ENCODE measurements at regions not wholly inside any gene's neighbourhood (a gene's known extent, or its start where the extent isn't known, plus 50 kb on each side); places are given as distances from the start of the nearest gene placed in this dataset.

GRCh38 chr13:72448082-72448481 lies 279.3 kb downstream of the MZT1 start:
- no peak for DNase-seq (ENCODE audit: low read depth)

DNA sequence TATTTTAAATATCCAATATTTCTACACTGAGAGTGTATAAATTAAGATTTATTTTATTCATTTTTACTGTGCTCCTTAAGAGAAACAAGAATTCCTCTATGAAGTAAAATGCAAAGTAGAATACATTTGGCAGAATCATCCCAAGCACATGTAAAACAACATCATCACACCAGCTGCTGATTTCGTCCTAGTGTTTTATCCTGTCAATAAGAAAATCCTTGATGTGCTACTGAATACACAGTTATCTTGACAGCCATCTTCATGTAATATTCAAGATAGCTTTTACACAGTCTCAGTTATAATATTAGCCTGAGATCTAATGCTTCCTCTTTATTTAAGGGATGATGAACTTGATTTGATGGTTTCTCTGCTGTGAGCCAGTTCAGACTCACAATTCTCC lies 282.4 kb downstream of the MZT1 start:
- no peak for DNase-seq (ENCODE audit: low read depth)

DNA sequence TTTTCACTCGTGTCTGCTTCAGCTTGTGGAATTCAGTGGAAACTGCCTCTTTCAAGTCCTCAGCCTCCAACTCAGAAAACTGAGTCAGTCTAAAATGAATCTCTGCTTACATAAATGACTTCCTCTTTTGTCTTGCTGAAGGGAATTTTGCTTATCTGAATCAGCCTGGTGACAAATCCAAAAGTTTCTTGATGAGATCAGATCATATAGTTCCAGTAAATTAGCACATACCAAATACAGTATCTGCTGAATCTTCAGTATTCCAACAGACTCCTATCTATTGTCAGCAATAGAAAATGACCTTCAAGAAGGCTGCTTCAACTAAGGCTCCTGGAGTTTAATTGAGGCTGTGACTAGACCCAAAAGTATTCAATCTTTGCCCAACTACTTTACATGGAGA lies 290.0 kb downstream of the MZT1 start:
- no peak for DNase-seq (ENCODE audit: low read depth)

GRCh38 chr13:72435251-72435650 lies 292.2 kb downstream of the MZT1 start:
- no peak for DNase-seq (ENCODE audit: low read depth)

DNA sequence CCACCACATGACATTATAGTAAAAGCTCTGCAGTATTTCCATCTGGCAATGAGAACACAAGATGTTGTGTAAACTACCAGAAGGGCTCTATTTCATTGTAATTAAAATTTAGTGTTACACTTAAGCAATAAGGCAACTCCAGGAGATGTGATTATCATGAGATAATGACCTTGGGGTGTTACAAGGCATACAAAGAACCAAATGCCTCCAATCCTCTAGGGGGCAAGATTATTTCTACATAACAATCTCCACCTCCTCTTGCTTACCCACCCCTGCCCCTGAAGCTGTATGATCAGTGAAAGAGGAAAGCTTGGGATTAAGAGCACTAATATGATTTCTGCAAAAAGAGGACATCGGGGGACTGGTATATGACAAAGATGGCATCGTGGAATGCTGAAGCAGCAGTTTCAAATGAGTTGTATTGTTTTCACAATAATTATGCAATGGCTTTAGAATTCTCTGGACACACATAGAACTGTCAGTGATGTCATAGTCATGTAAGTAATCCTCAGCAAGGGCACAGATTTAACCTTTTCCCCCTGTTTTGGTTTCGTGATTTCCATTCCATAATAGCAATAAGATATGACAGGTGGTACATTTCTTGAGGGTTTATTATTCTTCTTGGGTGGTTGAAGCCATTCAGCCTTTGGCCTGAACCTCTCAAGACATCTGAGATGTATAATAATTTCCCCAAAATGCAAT lies 295.3 kb downstream of the MZT1 start:
- no peak for DNase-seq (ENCODE audit: low read depth)

GRCh38 chr13:72430923-72431322 lies 296.5 kb downstream of the MZT1 start:
- DNase-seq (ENCODE audit: low read depth) = no peak

DNA sequence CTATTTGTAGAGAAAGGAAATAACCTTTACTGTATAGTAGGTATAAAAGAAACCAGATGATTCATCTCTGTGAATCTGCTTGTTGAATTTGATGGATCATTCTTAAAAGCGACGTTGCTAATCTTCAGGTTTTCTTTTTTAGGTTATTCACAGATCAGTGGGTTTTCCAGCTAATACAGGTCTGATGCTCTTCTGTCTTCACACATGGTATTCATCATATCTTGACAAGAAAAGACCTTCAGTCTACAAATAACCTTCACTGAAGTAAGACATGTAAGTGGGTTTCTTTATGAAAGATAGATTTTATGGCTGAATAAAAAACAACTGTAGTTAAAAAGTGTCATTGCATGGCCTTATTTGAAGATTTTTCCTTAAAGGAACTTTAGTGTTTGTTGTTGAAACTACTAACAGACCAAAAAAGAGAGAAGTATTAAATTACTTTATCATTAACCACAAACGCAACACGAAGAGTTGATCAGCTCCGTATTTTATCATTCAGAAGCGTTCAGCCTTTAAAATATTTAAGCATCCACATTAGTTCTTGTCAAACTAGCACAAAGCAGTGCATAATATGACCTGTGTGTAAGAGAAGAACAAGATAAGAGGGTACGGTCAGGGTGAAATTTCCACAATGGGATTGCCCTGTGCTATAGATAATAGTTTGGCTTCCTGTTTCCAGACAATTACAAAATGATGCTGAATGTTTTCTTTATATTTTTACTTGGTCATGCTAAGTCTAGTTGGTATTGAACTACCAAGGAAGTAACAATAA lies 299.5 kb downstream of the MZT1 start:
- no peak for DNase-seq (ENCODE audit: low read depth)

- DNase-seq (ENCODE audit: low read depth) = no peak
These were observed 303.4 kb downstream of the MZT1 start for GRCh38 chr13:72424059-72424458.

DNA sequence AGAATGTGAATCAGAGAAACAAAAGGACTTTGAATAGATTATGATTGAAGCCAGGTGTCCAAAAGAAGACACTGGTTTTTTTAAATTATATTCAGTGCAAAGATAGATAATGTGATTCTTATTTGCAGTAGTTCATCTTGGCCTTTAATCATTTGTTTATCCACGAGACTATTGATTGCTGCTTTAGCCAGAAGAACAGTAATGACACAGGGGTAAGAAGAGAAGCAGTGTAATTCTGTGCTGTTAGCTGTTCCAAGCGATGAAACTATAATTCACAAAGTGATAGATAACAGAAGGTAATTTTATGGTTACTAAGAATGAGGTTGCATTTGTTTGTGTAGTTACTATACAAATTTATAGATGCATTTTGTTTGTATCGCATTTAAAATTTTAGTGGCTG lies 311.6 kb downstream of the MZT1 start:
- no peak for DNase-seq (ENCODE audit: low read depth)

DNA sequence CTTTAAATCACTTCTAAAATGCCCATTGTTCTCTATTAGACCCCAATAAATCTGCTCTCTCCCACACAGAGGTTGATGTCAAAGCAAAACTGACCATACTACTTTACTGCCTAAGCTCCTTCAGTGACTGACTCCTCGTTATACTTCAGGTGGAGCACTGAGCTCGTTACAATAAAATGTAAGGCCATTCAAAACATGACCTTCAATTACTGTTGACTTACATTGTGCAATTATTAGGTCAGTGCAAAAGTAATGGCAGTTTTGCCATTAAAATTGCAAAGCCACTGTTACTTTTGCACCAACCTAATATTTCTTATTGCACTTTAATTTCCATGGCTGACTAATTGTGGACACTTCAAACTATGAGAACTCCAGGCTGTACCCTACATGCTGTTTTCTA lies 314.9 kb downstream of the MZT1 start:
- no peak for DNase-seq (ENCODE audit: low read depth)

- no peak for DNase-seq (ENCODE audit: low read depth)
These were observed 322.0 kb downstream of the MZT1 start for GRCh38 chr13:72405441-72405840.

GRCh38 chr13:72403396-72404010 lies 323.9 kb downstream of the MZT1 start:
- DNase-seq (ENCODE audit: low read depth) = no peak

GRCh38 chr13:72400856-72401255 lies 326.6 kb downstream of the MZT1 start:
- DNase-seq (ENCODE audit: low read depth) = no peak

DNA sequence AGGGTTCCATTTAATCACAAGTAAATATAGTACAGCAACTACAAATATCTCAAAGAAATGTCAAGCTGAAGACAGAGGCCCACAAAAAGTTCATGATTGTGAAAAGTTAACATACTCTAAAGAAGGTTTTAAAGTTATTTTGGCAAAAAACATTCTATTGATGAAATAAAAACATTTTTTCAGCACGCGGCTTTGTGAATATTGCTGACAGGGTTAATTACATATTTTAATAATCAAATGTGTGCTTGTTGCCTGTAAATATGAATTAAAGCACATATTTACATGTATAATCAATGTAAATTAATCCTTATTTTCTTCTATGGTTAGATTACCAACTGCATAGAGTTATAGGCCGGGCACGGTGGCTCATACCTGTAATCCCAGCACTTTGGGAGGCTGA lies 328.1 kb downstream of the MZT1 start:
- no peak for DNase-seq (ENCODE audit: low read depth)

GRCh38 chr13:72397265-72397664 lies 330.2 kb downstream of the MZT1 start:
- DNase-seq (ENCODE audit: low read depth) = no peak

- no peak for DNase-seq (ENCODE audit: low read depth)
These were observed 336.5 kb downstream of the MZT1 start for GRCh38 chr13:72390909-72391308.

- DNase-seq (ENCODE audit: low read depth) = no peak
These were observed 341.2 kb downstream of the MZT1 start for GRCh38 chr13:72386138-72386684.

DNA sequence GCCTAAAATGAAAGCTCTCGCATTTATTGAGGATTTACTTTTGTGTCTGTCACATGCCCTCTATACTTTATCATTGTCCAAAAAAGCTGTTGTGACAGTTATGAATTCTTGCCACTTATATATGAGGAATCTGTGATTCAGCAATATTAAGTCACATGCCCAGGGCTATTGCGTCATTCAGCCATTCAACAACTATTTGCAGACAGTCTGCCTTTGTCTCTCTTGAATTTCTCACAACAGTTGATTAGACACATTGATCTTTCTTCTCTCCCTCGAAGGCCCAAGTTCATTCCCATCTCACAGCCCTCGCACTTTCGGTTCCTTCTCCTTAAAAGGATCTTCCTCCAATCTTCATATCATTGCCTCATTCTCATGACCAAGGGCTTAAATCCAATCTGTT lies 342.6 kb downstream of the MZT1 start:
- DNase-seq (ENCODE audit: low read depth) = no peak

- DNase-seq (ENCODE audit: low read depth) = no peak
These were observed 343.1 kb downstream of the MZT1 start for GRCh38 chr13:72384186-72384823.

DNA sequence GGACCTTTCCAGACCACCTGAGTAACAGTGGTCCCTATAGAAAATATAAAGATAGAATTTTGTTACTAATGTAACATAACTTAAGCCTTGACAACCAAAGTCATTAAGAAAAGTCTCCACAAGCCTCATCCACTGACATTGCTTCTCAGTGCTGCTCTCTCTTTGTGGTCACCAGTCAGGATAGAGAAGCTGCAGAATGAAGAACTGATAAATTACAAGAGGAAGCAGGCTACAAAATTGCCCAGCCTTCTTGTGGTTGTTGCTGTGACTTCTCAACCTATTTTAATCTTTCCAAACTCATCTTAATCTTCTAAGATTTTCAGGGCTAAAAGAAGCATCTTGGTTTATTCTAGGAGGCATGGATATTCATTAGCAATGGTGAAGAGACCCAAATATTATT lies 343.8 kb downstream of the MZT1 start:
- DNase-seq (ENCODE audit: low read depth) = no peak

DNA sequence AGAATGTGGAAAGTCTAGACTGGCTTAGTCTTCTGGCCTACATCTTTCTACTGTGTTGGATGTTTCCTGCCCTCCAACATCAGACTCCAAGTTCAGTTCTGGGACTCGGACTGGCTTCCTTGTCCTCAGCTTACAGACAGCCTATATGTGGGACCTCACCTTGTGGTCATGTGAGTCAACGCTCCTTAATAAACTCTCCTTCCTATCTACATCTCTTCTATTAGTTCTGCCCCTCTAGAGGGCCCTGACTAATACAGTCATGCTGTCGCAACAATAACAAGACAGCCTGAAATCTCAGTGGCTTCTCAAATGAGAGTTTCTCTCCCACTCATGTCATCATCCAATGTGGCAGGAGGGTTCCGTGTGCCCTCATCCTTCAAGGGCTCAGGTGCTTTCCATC lies 347.8 kb downstream of the MZT1 start:
- DNase-seq (ENCODE audit: low read depth) = no peak

- no peak for DNase-seq (ENCODE audit: low read depth)
These were observed 359.4 kb downstream of the MZT1 start for GRCh38 chr13:72368031-72368430.

DNA sequence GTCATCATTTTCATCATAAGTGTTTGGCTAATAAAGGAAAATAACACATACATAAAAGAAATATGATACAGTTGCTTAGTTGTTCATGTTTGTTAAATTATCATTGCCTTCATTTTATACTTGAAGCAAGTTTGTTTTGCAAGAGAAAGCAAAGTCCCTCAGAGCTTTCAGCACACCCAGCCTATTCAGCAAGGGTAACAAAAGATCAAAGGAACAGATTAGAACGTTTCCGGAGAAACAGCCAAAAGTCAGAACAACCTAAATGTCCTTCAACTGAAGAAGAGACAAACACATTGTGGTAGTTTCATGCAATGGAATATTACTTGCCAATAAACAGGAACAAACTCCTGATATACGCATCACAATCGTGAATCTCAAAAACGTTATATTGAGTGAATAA lies 380.7 kb downstream of the MZT1 start:
- DNase-seq (ENCODE audit: low read depth) = no peak

Data from stimulated activated CD8-positive, alpha-beta memory T cell treated with anti-CD3 and anti-CD28 coated beads, Interleukin-15, amount 100 ng/mL, for 1 hour (primary cell).